ENCODE measurements at regions not wholly inside any gene's neighbourhood (a gene's known extent, or its start where the extent isn't known, plus 50 kb on each side); places are given as distances from the start of the nearest gene placed in this dataset.

- H3K4me3 ChIP-seq (ENCODE audit: low read depth, low read length): no peak overlapping the region
- TF ChIP-seq CTCF (IDR thresholded peaks at IDR 0.05; ENCODE audit: low read depth, low read length): no peak
These were observed 245.7 kb downstream of the IKZF2 start for GRCh38 chr2:212905640-212906201.

- no peak overlapping the region for H3K4me3 ChIP-seq (ENCODE audit: low read depth, low read length)
- TF ChIP-seq CTCF (IDR thresholded peaks at IDR 0.05; ENCODE audit: low read depth, low read length): no peak
These were observed 246.8 kb downstream of the IKZF2 start for GRCh38 chr2:212904646-212905045.

GRCh38 chr2:212903413-212903812 lies 248.0 kb downstream of the IKZF2 start:
- no peak for TF ChIP-seq CTCF (IDR thresholded peaks at IDR 0.05; ENCODE audit: low read depth, low read length)

GRCh38 chr2:212902421-212902820 lies 249.0 kb downstream of the IKZF2 start:
- H3K4me3 ChIP-seq (ENCODE audit: low read depth, low read length): no peak overlapping the region
- TF ChIP-seq CTCF (IDR thresholded peaks at IDR 0.05; ENCODE audit: low read depth, low read length): no peak

More at GRCh38 chr2:212903413-212903812, 248.0 kb downstream of the IKZF2 start:
- no peak overlapping the region for H3K4me3 ChIP-seq (ENCODE audit: low read depth, low read length)

GRCh38 chr2:212901604-212902275 lies 249.7 kb downstream of the IKZF2 start:
- no peak overlapping the region for H3K4me3 ChIP-seq (ENCODE audit: low read depth, low read length)
- no peak for TF ChIP-seq CTCF (IDR thresholded peaks at IDR 0.05; ENCODE audit: low read depth, low read length)

- no peak overlapping the region for H3K4me3 ChIP-seq (ENCODE audit: low read depth, low read length)
- no peak for TF ChIP-seq CTCF (IDR thresholded peaks at IDR 0.05; ENCODE audit: low read depth, low read length)
These were observed 250.7 kb downstream of the IKZF2 start for GRCh38 chr2:212900715-212901114.

GRCh38 chr2:212898011-212898410 lies 253.4 kb downstream of the IKZF2 start:
- no peak overlapping the region for H3K4me3 ChIP-seq (ENCODE audit: low read depth, low read length)
- no peak for TF ChIP-seq CTCF (IDR thresholded peaks at IDR 0.05; ENCODE audit: low read depth, low read length)

Data from WI38 (cell line).